ENCODE measurements at regions not wholly inside any gene's neighbourhood (a gene's known extent, or its start where the extent isn't known, plus 50 kb on each side); places are given as distances from the start of the nearest gene placed in this dataset.
A peak's percentile ranks its signal among the peaks of the same experiment; 100 is the strongest.

GRCh38 chr2:236719192-236719635, 149.6 kb downstream of the ACKR3 start:
- no peak for DNase-seq

GRCh38 chr2:236720974-236721540, 151.4 kb downstream of the ACKR3 start:
- DNase-seq = peak; percentile 82

GRCh38 chr2:236724200-236724599, 154.6 kb downstream of the ACKR3 start:
- no peak for DNase-seq

GRCh38 chr2:236726701-236727450, 157.3 kb downstream of the ACKR3 start:
- no peak for DNase-seq

GRCh38 chr2:236728916-236729670, 159.5 kb downstream of the ACKR3 start:
- DNase-seq = no peak

GRCh38 chr2:236730393-236730792, 160.8 kb downstream of the ACKR3 start:
- no peak for DNase-seq

DNA sequence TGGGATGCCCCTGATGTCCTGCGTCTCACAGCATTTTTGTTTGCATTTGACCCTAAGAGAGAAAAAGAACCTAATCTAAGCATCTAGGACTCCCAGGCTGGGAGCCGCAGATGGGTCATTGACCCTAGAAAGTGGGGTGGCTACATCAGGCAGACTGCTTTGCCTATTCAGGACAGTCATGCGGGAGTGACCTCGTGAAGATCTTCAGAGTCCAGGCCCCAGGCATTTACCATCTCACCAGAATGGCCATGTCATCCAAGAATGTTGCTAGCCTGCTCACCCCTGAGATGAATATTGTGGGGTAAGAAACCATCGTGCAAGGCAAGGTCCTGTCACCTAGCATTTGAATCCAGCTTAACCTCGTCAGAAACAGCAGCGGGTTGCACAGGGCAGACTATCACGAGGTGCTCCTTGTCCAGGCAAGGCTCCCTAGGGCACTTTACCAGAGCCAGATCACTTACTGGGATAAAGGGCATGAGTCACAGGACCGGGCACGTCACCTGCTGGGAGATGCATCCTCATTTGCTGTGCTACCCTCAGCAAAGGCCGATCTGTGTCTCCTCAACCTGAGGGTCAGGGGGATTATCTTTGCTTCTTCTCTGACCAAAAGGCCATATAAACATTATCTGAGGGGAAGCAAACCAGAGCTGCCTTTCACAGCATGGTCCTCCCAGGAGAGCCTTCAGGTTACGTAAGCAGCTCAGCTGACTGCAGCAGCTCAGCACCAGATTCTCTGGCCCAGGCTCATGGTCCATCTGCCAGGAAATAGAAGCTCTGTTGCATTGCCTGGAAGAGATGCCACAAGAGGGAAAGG, 162.3 kb downstream of the ACKR3 start:
- no peak for DNase-seq

GRCh38 chr2:236733156-236733555, 163.5 kb downstream of the ACKR3 start:
- DNase-seq = no peak

DNA sequence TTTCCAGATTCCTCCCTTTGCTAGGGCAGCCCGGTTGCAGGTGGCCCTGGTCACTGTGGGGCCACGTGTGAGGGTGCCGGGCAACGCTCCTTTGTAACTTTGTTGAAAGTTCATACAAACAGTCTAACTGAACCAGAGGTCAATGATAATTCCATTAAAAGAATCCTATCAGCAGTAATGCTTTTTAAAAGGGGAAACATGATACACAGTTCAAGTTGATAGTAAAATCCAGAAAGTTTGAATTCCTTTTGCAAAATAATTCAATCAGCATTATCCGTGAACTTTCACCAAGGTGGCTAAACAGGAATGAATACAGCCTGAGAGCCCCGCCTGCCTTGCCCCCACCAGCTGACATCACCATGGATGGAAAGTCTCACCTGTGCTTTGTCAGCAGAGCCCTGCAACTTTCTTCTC, 166.2 kb downstream of the ACKR3 start:
- no peak for DNase-seq

DNA sequence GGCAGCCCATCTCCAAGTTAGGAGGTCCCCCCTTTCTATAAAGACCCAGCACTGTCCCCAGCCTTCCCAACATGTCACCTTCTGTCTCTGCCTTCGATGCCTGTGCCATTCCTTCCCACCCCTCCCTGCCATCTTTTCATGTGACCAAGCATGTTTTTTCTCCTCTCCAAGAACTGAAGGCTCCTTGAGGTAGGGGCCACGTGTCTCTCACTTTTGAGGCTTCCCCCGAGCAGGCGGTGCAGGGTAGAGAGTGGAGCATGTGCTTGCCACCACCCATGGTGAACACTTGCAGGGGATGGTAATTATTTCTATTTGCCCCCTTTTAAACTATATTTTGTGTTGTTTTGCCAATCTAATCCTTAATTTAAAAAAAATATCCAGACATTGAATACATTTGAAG, 168.4 kb downstream of the ACKR3 start:
- DNase-seq = no peak

DNA sequence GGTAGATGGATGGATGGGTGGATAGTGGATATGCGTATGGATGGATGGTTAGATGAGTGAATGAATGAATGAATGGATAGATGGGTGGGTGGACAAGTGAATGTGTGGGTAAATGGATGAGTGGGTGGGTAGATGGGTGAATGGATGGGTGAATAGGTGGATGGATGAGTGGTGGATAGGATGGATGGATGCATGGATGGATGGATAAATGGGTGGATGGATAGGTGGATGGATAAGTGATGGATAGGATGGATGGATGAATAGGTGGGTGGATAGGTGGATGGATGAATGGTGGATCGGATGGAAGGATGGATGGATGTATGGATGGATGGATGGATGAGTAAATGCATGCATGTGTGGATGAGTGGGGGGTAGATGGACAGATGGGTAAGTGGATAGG, 169.3 kb downstream of the ACKR3 start:
- no peak for DNase-seq

GRCh38 chr2:236739663-236740062, 170.0 kb downstream of the ACKR3 start:
- DNase-seq = no peak

DNA sequence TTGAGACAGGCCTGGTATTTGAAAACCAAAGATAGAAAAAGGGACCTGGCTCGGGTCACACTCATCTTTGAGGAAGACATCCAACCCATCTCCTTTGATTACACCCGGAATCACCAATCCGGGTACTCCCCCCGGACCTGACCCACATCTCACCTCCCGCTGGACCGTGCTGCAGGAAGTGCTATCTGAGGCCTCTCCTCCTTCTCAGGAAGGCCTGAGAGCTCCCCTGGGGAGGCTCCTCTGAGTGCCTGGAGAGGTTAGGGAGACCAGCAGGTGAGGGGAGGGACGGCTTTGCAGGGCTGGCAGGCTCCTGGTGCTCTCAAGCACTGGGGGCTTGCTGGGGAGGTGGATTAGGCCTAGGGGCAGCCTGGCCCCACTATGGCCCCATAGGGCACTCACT, 170.9 kb downstream of the ACKR3 start:
- no peak for DNase-seq

- DNase-seq = no peak
Observed at GRCh38 chr2:236743039-236743920, 173.7 kb downstream of the ACKR3 start.

- DNase-seq = no peak
Observed at GRCh38 chr2:236743921-236744280, 174.3 kb downstream of the ACKR3 start.

GRCh38 chr2:236744281-236744705, 174.7 kb downstream of the ACKR3 start:
- DNase-seq = no peak

GRCh38 chr2:236744716-236745115, 175.1 kb downstream of the ACKR3 start:
- no peak for DNase-seq

GRCh38 chr2:236745420-236746210, 176.0 kb downstream of the ACKR3 start:
- DNase-seq = peak; percentile 14

- DNase-seq = no peak
Observed at GRCh38 chr2:236746833-236747232, 177.2 kb downstream of the ACKR3 start.

GRCh38 chr2:236747426-236747825, 177.8 kb downstream of the ACKR3 start:
- no peak for DNase-seq

GRCh38 chr2:236747925-236748324, 178.3 kb downstream of the ACKR3 start:
- no peak for DNase-seq

Data from NCI-H345 (cell line).